Stimulated activated CD8-positive, alpha-beta memory T cell treated with anti-CD3 and anti-CD28 coated beads, Interleukin-12 subunit alpha, Interleukin-12 subunit beta, amount 100 ng/mL, for 24 hours (primary cell): ENCODE measurements at regions not wholly inside any gene's neighbourhood (a gene's known extent, or its start where the extent isn't known, plus 50 kb on each side); places are given as distances from the start of the nearest gene placed in this dataset.
"Not testable (repeated sequence)": the region's sequence is repeated elsewhere in the genome, so short reads cannot be mapped to it uniquely, and the experiment has no call there.

Experiments
- DNase-seq: peaks from one replicate; pipeline ENCODE4 v3.0.0-alpha.2; 2020; ENCODE audit errors: extremely low read depth

DNA sequence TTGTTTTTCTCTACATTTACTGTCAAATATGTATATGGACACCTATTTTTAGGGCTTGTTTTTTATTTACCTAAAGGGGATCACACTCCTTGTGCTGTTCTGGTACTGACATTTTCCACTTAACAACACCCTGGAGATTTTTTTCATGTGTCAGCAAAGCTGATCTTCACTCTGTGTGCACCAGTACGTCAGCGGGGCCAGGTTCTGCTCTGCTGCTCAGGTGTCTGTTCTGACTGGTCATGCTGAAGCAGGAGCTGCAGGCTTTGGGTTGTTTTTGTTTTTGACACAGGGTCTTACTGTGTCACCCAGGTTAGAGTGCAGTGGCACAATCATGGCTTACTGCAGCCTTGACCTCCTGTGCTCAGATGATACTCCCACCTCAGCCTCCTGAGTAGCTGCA, 81.9 kb upstream of the CCND2 start:
- DNase-seq, result no peak

DNA sequence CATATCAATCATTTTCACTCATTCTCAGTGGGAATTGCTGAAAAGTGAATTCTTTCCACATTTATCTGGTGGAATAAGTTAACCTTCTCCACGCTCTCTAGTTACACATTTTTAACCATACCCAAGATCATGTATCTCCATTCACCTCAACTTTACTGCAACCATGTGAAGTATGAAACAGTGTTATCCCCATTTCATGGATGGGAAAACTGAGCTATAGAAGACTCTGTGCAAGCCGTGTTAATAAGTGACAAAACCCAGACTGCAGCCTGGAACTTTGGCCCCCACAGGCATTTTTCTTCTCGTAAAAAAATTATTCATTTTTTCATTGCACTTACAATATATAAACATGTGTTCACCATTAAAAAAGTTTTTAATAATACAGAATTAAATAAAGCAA, 82.4 kb upstream of the CCND2 start:
- no peak for DNase-seq

DNA sequence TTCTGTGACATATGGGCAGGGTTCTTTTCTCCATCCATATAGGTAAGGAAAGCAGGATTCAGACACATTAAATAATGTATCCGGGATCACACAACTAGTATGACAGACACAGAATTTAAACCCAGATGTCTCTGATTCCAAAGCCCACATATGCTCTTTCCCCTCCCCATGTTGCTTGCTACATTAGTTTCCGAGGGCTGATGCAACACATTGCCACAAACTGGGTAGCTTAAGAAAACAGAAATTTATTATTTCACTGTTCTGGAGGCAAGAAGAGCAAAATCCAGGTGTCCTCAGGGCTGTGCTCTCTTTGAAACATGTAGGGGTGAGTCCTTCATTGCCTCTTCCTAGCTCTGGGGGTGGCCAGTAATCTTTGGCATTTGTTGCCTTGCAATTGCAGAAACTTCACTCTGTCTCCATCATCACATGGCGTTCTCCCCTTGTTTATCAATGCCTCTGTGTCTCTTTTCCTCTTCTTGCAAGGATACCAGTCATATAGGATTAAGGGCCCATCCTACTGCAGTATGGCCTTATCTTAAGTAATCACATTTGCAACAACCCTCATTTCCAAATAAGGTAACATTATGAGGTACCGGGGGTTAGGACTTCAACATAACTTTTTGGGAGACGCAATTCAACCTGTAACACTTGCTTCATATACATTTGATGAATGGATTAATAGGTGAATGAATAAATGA, 83.0 kb upstream of the CCND2 start:
- no peak for DNase-seq

- no peak for DNase-seq
Measured at GRCh38 chr12:4189721-4190120, 83.8 kb upstream of the CCND2 start.

- DNase-seq, result no peak
Measured at GRCh38 chr12:4187916-4188315, 85.6 kb upstream of the CCND2 start.

- DNase-seq, result not testable (repeated sequence)
Measured at GRCh38 chr12:4187315-4187714, 86.2 kb upstream of the CCND2 start.

- DNase-seq, result no peak
Measured at GRCh38 chr12:4178424-4179170, 95.0 kb upstream of the CCND2 start.

DNA sequence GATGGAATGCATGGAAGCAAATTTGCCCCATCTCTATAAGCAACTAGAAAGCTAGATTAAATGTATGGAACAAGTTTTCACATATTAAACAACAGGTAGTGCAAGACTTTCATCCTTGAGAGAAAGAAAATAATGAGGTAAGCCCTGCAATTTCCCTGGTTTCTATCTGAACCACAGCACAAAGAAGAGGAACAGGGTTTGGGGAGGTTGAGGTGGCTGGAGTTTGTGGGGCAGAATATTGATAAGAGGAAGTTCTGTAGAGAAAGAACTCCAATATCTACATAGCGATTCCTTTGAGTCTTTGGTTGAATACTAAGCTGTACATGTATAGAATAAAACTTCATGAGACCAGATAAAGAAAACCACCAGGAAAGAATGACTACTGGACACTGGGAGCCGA, 96.3 kb upstream of the CCND2 start:
- DNase-seq, result no peak

DNA sequence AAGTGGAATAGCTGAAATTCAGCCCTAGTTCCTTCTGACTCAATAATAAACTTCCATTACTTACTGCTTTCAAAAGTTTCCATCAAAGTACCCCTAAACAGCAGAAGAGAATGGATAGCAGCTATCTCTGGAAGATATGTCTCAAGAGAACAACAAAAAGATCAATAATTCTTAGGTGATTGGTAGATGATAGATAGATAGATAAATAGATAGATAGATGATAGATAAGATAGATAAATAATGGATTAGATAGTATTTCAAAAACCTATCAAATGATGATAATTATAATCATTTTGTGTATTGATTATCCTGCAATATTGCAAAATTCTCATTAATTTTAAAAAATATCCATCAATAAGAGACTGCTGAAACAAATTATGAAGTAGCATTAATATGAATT, 97.4 kb upstream of the CCND2 start:
- no peak for DNase-seq

GRCh38 chr12:4174417-4174816, 99.1 kb upstream of the CCND2 start:
- no peak for DNase-seq

- no peak for DNase-seq
Measured at GRCh38 chr12:4172999-4173398, 100.6 kb upstream of the CCND2 start.

DNA sequence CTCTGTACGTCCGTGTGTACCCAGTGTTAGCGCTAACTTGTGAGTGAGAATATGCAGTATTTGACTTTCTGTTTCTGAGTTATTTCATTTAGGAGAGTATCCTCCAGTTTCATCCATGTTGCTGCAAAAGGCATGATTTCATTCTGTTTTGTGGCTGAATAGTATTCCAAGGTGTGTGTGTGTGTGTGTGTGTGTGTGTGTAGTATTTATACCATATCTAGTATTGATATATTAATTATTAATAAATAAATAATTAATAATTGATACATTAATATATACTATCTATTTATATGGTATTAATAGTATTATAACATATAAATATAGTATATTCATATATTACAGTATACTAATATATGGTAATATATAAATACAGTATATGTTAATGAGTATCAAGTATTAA, 101.8 kb upstream of the CCND2 start:
- DNase-seq, result no peak

- DNase-seq, result no peak
Measured at GRCh38 chr12:4169959-4170358, 103.6 kb upstream of the CCND2 start.

GRCh38 chr12:4169531-4169930, 104.0 kb upstream of the CCND2 start:
- no peak for DNase-seq

GRCh38 chr12:4168036-4168435, 105.5 kb upstream of the CCND2 start:
- no peak for DNase-seq

DNA sequence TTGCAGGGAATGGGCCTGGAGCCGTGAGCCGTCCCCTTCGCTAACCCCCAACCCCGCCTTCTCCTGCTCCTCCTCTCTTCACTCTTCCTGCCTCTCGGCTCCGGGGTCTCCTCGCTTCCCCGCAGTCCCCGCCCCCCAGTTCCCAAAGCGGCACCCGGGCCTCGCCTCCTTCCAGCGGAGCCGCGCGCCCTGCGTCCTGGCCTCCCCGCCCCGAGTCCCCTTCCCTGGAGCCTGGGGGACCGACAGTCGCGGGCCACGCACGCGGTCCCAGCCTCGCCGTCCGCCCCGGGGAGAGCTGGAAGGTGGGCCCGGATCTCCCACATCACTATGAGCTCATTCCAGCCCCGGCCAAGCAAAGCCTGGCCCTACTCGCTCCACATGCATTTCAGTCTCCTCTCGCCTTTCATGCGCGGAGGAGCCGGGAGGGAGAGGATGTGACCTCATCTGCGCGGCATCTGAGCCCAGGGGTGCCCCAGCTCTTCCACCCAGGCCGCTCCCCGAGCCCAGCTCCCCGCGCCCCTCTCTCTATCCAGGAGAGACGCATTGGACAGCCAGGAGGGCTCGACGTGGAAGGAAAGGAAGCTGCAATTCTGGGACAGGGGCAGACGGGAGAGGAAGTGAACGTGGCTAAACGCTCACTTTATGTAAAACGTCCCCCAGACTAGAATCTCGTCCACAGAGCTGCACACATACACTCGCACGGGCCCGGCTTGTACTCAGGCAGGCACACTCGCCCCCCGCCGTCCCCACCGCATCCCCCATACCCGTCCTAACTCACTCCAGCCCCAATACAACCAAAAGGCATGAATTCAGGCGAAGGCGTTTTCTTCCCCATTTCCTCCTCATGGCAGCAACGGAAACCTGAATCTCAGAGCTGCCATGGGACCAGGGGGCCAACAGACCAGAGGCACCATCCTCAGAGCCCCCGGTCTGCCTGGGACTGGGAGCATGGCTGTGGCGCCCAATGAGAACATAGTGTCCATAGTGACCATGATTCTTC, 108.7 kb upstream of the CCND2 start:
- DNase-seq, result no peak

- no peak for DNase-seq
Measured at GRCh38 chr12:4164188-4164558, 109.4 kb upstream of the CCND2 start.

GRCh38 chr12:4161718-4162117, 111.8 kb upstream of the CCND2 start:
- no peak for DNase-seq

- no peak for DNase-seq
Measured at GRCh38 chr12:4160314-4161040, 113.1 kb upstream of the CCND2 start.

DNA sequence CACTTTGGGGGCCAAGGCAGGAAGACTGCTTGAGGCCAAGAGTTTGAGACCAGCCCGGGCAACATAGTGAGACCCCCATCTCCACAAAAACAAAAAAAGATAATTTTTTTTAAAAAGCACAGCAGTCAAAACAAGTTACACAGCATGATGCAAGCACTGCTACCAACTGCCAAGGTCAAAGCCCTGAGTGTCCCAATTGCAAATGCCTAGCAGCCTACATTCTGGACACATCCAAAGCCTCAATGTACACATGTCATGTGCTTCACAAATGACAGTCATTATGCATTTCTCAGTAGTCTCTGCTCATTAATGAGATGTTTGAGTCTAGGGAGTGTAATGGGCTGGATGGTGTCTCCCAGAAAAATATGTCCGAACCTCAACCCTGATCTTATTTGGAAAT, 113.7 kb upstream of the CCND2 start:
- DNase-seq, result no peak

DNA sequence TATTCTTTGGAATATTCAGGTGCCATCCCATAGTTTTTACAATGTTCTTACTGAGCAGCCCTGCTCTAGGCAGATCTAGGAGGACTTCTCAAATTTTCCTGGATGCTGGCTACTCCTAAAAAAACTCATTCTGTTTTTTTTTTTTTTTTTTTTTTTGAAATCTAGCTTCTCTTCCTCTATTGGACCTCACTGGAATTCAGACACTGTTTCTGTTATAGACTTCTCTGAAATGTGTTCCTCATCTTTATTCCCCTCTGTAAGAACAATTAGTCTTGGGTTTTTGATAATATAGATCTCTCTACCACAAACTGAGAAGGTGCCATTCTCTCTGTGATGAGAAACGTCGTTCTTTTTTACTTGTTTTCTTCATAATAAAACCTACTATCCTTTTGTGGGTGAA, 115.3 kb upstream of the CCND2 start:
- DNase-seq, result no peak

- DNase-seq, result no peak
Measured at GRCh38 chr12:4157122-4157521, 116.4 kb upstream of the CCND2 start.
